Stomach (tissue), 4 donors: ENCODE measurements at regions not wholly inside any gene's neighbourhood (a gene's known extent, or its start where the extent isn't known, plus 50 kb on each side); places are given as distances from the start of the nearest gene placed in this dataset.

Experiments used
- CTCF ChIP-seq, 7 experiments: fragments of 450-650 bp in 4 of 7; fragments of 200-600 bp in 3 of 7; sonication (generic) in 3 of 7; IDR thresholded peaks; one replicate each; pipeline ENCODE4 v1.5.1; 2016 to 2019; ENCODE audit warnings: antibody characterized with exemption in 7 of 7, control low read depth in 2 of 7, mild to moderate bottlenecking in 1 of 7
- EP300 ChIP-seq: sonication (generic); formaldehyde crosslinking; IDR thresholded peaks from one replicate; pipeline ENCODE4 v1.6.1; 2017; ENCODE audit warnings: antibody characterized with exemption
- POLR2A ChIP-seq, 4 donors: fragments of 450-650 bp; IDR thresholded peaks; one replicate each; pipeline ENCODE4 v1.6.1; 2016; ENCODE audit warnings: antibody characterized with exemption in 4 of 4, control low read depth in 2 of 4, mild to moderate bottlenecking in 1 of 4, moderate library complexity in 1 of 4
- POLR2AphosphoS5 ChIP-seq, 3 donors: sonication (generic); formaldehyde crosslinking; IDR thresholded peaks; one replicate each; pipeline ENCODE4 v1.6.1; 2016; ENCODE audit warnings: antibody characterized with exemption in 3 of 3

GRCh38 chr13:44142941-44143665 lies 230.5 kb upstream of the SERP2 start:
- TF ChIP-seq CTCF (IDR thresholded peaks at IDR 0.05) (no peak), POLR2A (IDR thresholded peaks at IDR 0.05) (no peak), POLR2AphosphoS5 (IDR thresholded peaks at IDR 0.05) (no peak), EP300 (no peak)
